ENCODE measurements at regions not wholly inside any gene's neighbourhood (a gene's known extent, or its start where the extent isn't known, plus 50 kb on each side); places are given as distances from the start of the nearest gene placed in this dataset.
A peak's percentile ranks its signal among the peaks of the same experiment; 100 is the strongest.

GRCh38 chr10:28426392-28427159, 106.3 kb upstream of the WAC start:
- no peak for TF ChIP-seq CTCF (conservative IDR thresholded peaks at IDR 0.05; ENCODE audit: low read depth, low read length)
- DNase-seq (ENCODE audit: low read depth): no peak
- H3K4me3 ChIP-seq (ENCODE audit: low read length): no peak overlapping the region

- no peak overlapping the region for H3K4me3 ChIP-seq (ENCODE audit: low read length)
- TF ChIP-seq CTCF (conservative IDR thresholded peaks at IDR 0.05; ENCODE audit: low read depth, low read length): no peak
- no peak for DNase-seq (ENCODE audit: low read depth)
These were observed 105.5 kb upstream of the WAC start for GRCh38 chr10:28427376-28427775.

- TF ChIP-seq CTCF (conservative IDR thresholded peaks at IDR 0.05; ENCODE audit: low read depth, low read length): no peak
- no peak for DNase-seq (ENCODE audit: low read depth)
- no peak overlapping the region for H3K4me3 ChIP-seq (ENCODE audit: low read length)
These were observed 103.9 kb upstream of the WAC start for GRCh38 chr10:28429045-28429444.

GRCh38 chr10:28429573-28430216, 103.2 kb upstream of the WAC start:
- no peak for DNase-seq (ENCODE audit: low read depth)
- no peak for TF ChIP-seq CTCF (conservative IDR thresholded peaks at IDR 0.05; ENCODE audit: low read depth, low read length)
- no peak overlapping the region for H3K4me3 ChIP-seq (ENCODE audit: low read length)

GRCh38 chr10:28431139-28431538, 101.8 kb upstream of the WAC start:
- TF ChIP-seq CTCF (conservative IDR thresholded peaks at IDR 0.05; ENCODE audit: low read depth, low read length): no peak
- DNase-seq (ENCODE audit: low read depth): no peak
- no peak overlapping the region for H3K4me3 ChIP-seq (ENCODE audit: low read length)

- DNase-seq (ENCODE audit: low read depth): peak; percentile 41
- peak; percentile 86 for TF ChIP-seq CTCF (conservative IDR thresholded peaks at IDR 0.05; ENCODE audit: low read depth, low read length)
- H3K4me3 ChIP-seq (ENCODE audit: low read length): no peak overlapping the region
These were observed 100.7 kb upstream of the WAC start for GRCh38 chr10:28432210-28432676.

GRCh38 chr10:28434063-28434462, 98.9 kb upstream of the WAC start:
- DNase-seq (ENCODE audit: low read depth): no peak
- H3K4me3 ChIP-seq (ENCODE audit: low read length): no peak overlapping the region
- TF ChIP-seq CTCF (conservative IDR thresholded peaks at IDR 0.05; ENCODE audit: low read depth, low read length): no peak

All from retinal pigment epithelial cell (primary cell).